IMR-90 (cell line): ENCODE measurements at regions not wholly inside any gene's neighbourhood (a gene's known extent, or its start where the extent isn't known, plus 50 kb on each side); places are given as distances from the start of the nearest gene placed in this dataset.

ENCODE experiments used
- ATAC-seq: fragments of 200-7000 bp; cut with Tn5 transposase; 2 replicates; pipeline ENCODE4 v1.9.1; 2020; ENCODE audit warnings: low read depth, mild to moderate bottlenecking, moderate library complexity
- BruUV-seq: library from RNA; stranded (reverse); fragments of 400-500 nt; replicated peaks from 2 replicates; lab custom pipeline; 2021; lab: Mats Ljungman, UMichigan
- CTCF ChIA-PET: fragments of 300-600 bp; formaldehyde crosslinking; extraction: SDS; loops from one replicate; lab custom pipeline; 2021; ENCODE audit warnings: antibody characterized with exemption; lab: Yijun Ruan, JAX
- POLR2A ChIA-PET: fragments of 300-600 bp; sonication (Branson Sonifier 250); formaldehyde crosslinking; loops from one replicate; lab custom pipeline; 2022; ENCODE audit warnings: antibody characterized with exemption; ENCODE audit not compliant: unreplicated experiment; lab: Charles Lee
- DNase-seq: peaks from one replicate; pipeline ENCODE4 v3.0.0; 2013
- H2AFZ ChIP-seq: replicated peaks from 2 replicates; pipeline ENCODE3; 2013; ENCODE audit warnings: low read length, mild to moderate bottlenecking; ENCODE audit not compliant: poor library complexity
- H2AK5ac ChIP-seq: 2 replicates; pipeline ENCODE4 v1.6.1; 2013; ENCODE audit warnings: low read depth, low read length, inconsistent platforms
- H2AK9ac ChIP-seq: replicated peaks from 2 replicates; pipeline ENCODE3; 2013; ENCODE audit warnings: mild to moderate bottlenecking, low read depth, low read length, moderate library complexity; ENCODE audit not compliant: poor library complexity
- H2BK120ac ChIP-seq: 2 replicates; pipeline ENCODE4 v1.6.1; 2013; ENCODE audit warnings: low read depth, low read length, inconsistent platforms
- H2BK15ac ChIP-seq: 3 replicates; pipeline ENCODE4 v1.6.1; 2013; ENCODE audit warnings: low read depth, low read length, inconsistent platforms
- H2BK20ac ChIP-seq: 2 replicates; pipeline ENCODE4 v1.6.1; 2013; ENCODE audit warnings: low read depth, mild to moderate bottlenecking, inconsistent platforms, low read length, moderate library complexity
- H2BK5ac ChIP-seq: 2 replicates; pipeline ENCODE4 v1.6.1; 2013; ENCODE audit warnings: mild to moderate bottlenecking, low read depth, low read length, inconsistent platforms; ENCODE audit not compliant: poor library complexity, severe bottlenecking
- H3K14ac ChIP-seq: replicated peaks from 2 replicates; pipeline ENCODE4 v1.6.1; 2013; ENCODE audit warnings: low read depth, low read length, inconsistent platforms
- H3K18ac ChIP-seq: 2 replicates; pipeline ENCODE4 v1.6.1; 2013; ENCODE audit warnings: low read depth, low read length, control low read depth
- H3K23ac ChIP-seq: 2 replicates; pipeline ENCODE4 v1.6.1; 2013; ENCODE audit warnings: low read depth, low read length, inconsistent platforms
- H3K27ac ChIP-seq: 2 replicates; pipeline ENCODE4 v1.5.1; 2013; ENCODE audit warnings: mild to moderate bottlenecking, control low read depth, low read length; ENCODE audit not compliant: insufficient read depth
- H3K27me3 ChIP-seq: 2 replicates; pipeline ENCODE4 v1.6.1; 2013; ENCODE audit warnings: low read length; ENCODE audit not compliant: control insufficient read depth, insufficient read depth
- H3K36me3 ChIP-seq: 2 replicates; pipeline ENCODE4 v1.6.1; 2013; ENCODE audit warnings: low read length, mixed read lengths; ENCODE audit not compliant: control insufficient read depth, insufficient read depth
- H3K4ac ChIP-seq: 2 replicates; pipeline ENCODE4 v1.6.1; 2013; ENCODE audit warnings: low read depth, low read length, inconsistent platforms
- H3K4me1 ChIP-seq: 2 replicates; pipeline ENCODE4 v1.6.1; 2013; ENCODE audit warnings: low read length, mixed read lengths; ENCODE audit not compliant: control insufficient read depth, insufficient read depth
- H3K4me2 ChIP-seq: 2 replicates; pipeline ENCODE4 v1.6.1; 2013; ENCODE audit warnings: low read depth, mild to moderate bottlenecking, control low read depth, low read length, moderate library complexity
- H3K4me3 ChIP-seq: 2 replicates; pipeline ENCODE4 v1.5.1; 2013; ENCODE audit warnings: low read depth, mild to moderate bottlenecking, control low read depth, low read length, moderate library complexity; ENCODE audit not compliant: insufficient read depth
- H3K56ac ChIP-seq: 2 replicates; pipeline ENCODE4 v1.6.1; 2013; ENCODE audit warnings: low read length, inconsistent platforms; ENCODE audit not compliant: insufficient read depth; ENCODE audit errors: extremely low read depth
- H3K79me1 ChIP-seq, 2 experiments: 2 replicates each; pipeline ENCODE4 v1.6.1; 2013; ENCODE audit warnings: low read length in 2 of 2, inconsistent platforms in 1 of 2, low read depth in 1 of 2
- H3K9ac ChIP-seq: 2 replicates; pipeline ENCODE4 v1.6.1; 2013; ENCODE audit warnings: low read depth, low read length, control low read depth
- H3K9me1 ChIP-seq: 2 replicates; pipeline ENCODE4 v1.6.1; 2013; ENCODE audit warnings: low read length, inconsistent platforms; ENCODE audit not compliant: insufficient read depth
- H3K9me3 ChIP-seq: 2 replicates; pipeline ENCODE4 v1.6.1; 2013; ENCODE audit warnings: low read length; ENCODE audit not compliant: control insufficient read depth, insufficient read depth
- H4K20me1 ChIP-seq: 2 replicates; pipeline ENCODE4 v1.6.1; 2013; ENCODE audit warnings: low read length, inconsistent platforms; ENCODE audit not compliant: insufficient read depth
- H4K5ac ChIP-seq: 2 replicates; pipeline ENCODE4 v1.6.1; 2013; ENCODE audit warnings: mild to moderate bottlenecking, low read depth, low read length, control low read depth
- H4K8ac ChIP-seq, 2 experiments: 2 replicates each; pipeline ENCODE4 v1.6.1; 2013; ENCODE audit warnings: low read depth in 2 of 2, low read length in 2 of 2, control low read depth in 1 of 2, inconsistent platforms in 1 of 2
- H4K91ac ChIP-seq: 2 replicates; pipeline ENCODE4 v1.6.1; 2013; ENCODE audit warnings: low read depth, low read length, inconsistent platforms; ENCODE audit not compliant: insufficient read depth
- BHLHE40 ChIP-seq: fragments of 150-350 bp; IDR thresholded peaks from 2 replicates; pipeline ENCODE4 v1.6.1; 2016; ENCODE audit warnings: mild to moderate bottlenecking, low read depth, low read length
- CEBPB ChIP-seq: IDR thresholded peaks from 2 replicates; pipeline ENCODE4 v1.6.1; 2012; ENCODE audit warnings: low read depth, low read length, improper control_type of control experiment
- CHD1 ChIP-seq: IDR thresholded peaks from 2 replicates; pipeline ENCODE4 v1.6.1; 2012; ENCODE audit warnings: low read depth, low read length, improper control_type of control experiment
- CTCF ChIP-seq: conservative IDR thresholded peaks from 2 replicates; pipeline ENCODE4 v1.5.1; 2012; ENCODE audit warnings: mild to moderate bottlenecking, low read depth, low read length, improper control_type of control experiment
- FOS ChIP-seq: fragments of 150-350 bp; IDR thresholded peaks from 2 replicates; pipeline ENCODE4 v1.6.1; 2016; ENCODE audit warnings: low read depth, low read length
- MAFK ChIP-seq: IDR thresholded peaks from 2 replicates; pipeline ENCODE4 v1.6.1; 2012; ENCODE audit warnings: low read depth, low read length, improper control_type of control experiment
- MAZ ChIP-seq: IDR thresholded peaks from 2 replicates; pipeline ENCODE4 v1.6.1; 2012; ENCODE audit warnings: low read depth, mild to moderate bottlenecking, low read length, improper control_type of control experiment, moderate library complexity, borderline replicate concordance
- MXI1 ChIP-seq: IDR thresholded peaks from 2 replicates; pipeline ENCODE4 v1.6.1; 2012; ENCODE audit warnings: low read depth, mild to moderate bottlenecking, low read length, moderate library complexity, borderline replicate concordance
- NFE2L2 ChIP-seq: fragments of 150-350 bp; IDR thresholded peaks from 2 replicates; pipeline ENCODE4 v1.6.1; 2016; ENCODE audit warnings: low read depth, mild to moderate bottlenecking, low read length
- POLR2A ChIP-seq: IDR thresholded peaks from 2 replicates; pipeline ENCODE4 v1.6.1; 2012; ENCODE audit warnings: mild to moderate bottlenecking, low read depth, low read length
- RAD21 ChIP-seq: IDR thresholded peaks from 2 replicates; pipeline ENCODE4 v1.6.1; 2012; ENCODE audit warnings: low read length, improper control_type of control experiment
- RCOR1 ChIP-seq: IDR thresholded peaks from 2 replicates; pipeline ENCODE4 v1.6.1; 2012; ENCODE audit warnings: mild to moderate bottlenecking, low read length, improper control_type of control experiment; ENCODE audit not compliant: insufficient replicate concordance
- RFX5 ChIP-seq: IDR thresholded peaks from 2 replicates; pipeline ENCODE4 v1.8.0; 2012; ENCODE audit warnings: low read depth, mild to moderate bottlenecking, low read length, moderate library complexity
- SMC3 ChIP-seq: fragments of 150-350 bp; IDR thresholded peaks from 2 replicates; pipeline ENCODE4 v1.6.1; 2016; ENCODE audit warnings: low read depth, mild to moderate bottlenecking, antibody characterized with exemption, low read length, moderate library complexity
- WGBS, 2 experiments: methylation state at CpG; one replicate each; pipeline versions ENCODE4 v1.1.5 to v1.1.7; 2013; ENCODE audit warnings: missing lambda C conversion rate in 2 of 2; ENCODE audit not compliant: insufficient read length in 1 of 2; ENCODE audit errors: extremely low coverage in 2 of 2; 5-methylcytosine and 5-hydroxymethylcytosine counted together
- dilution Hi-C: fragments of 300-500 bp; cut with HindIII; formaldehyde crosslinking; loops from one replicate; pipeline ENCODE4 v1.14.3; 2018; ENCODE audit warnings: low sequenced_read_pairs; ENCODE audit not compliant: unreplicated experiment
- in situ Hi-C: fragments of 300-500 bp; cut with MboI; formaldehyde crosslinking; loops from 3 replicates; pipeline ENCODE4 v1.14.3; 2019; ENCODE audit warnings: low sequenced_read_pairs, inconsistent platforms, mixed read lengths
- intact Hi-C: fragments of 100-400 bp; cut with micrococcal nuclease; formaldehyde crosslinking; loops from 2 replicates; pipeline ENCODE4 v1.10.0; 2022
- TF ChIP-seq, protein P1 (sequence below): fragments of 150-350 bp; IDR thresholded peaks from 2 replicates; pipeline ENCODE4 v1.6.1; 2017; ENCODE audit warnings: mild to moderate bottlenecking, antibody characterized with exemption, low read length, low read depth
- TF ChIP-seq, protein P2 (sequence below): fragments of 150-350 bp; IDR thresholded peaks from 2 replicates; pipeline ENCODE4 v1.6.1; 2016; ENCODE audit warnings: low read depth, mild to moderate bottlenecking, low read length, moderate library complexity, borderline replicate concordance

- Histone ChIP-seq H4K8ac (no peak overlapping the region), H2AFZ (no peak overlapping the region), H3K4me1 (no peaks in the 10 kb centered on the region), H4K91ac (no peak overlapping the region), H3K9me3 (peaks cover 23% of the 10 kb centered on the region), H3K27me3 (no peaks in the 10 kb centered on the region), H3K9me1 (no peaks in the 10 kb centered on the region), H3K4ac (no peak overlapping the region), H4K5ac (no peak overlapping the region), H3K27ac (no peak overlapping the region), H2AK5ac (no peak overlapping the region), H2AK9ac (no peak overlapping the region), H3K23ac (no peak overlapping the region), H3K14ac (no peak overlapping the region), H3K4me2 (no peak overlapping the region), H2BK20ac (no peak overlapping the region), H4K20me1 (no peaks in the 10 kb centered on the region), H2BK120ac (no peak overlapping the region), H3K79me1 (no peaks in the 10 kb centered on the region), H3K36me3 (no peaks in the 10 kb centered on the region), H3K18ac (no peak overlapping the region), H3K9ac (no peak overlapping the region), H2BK5ac (no peak overlapping the region), H2BK15ac (no peak overlapping the region), H3K56ac (no peak overlapping the region), H3K4me3 (no peak overlapping the region)
- dilution Hi-C loops = no loop called here
- CTCF ChIA-PET = no interaction called here
- no peak for TF ChIP-seq FOS
- TF ChIP-seq MXI1 = no peak
- no peak for TF ChIP-seq RAD21
- TF ChIP-seq CEBPB = no peak
- no peak for TF ChIP-seq BHLHE40
- TF ChIP-seq MAFK = no peak
- no peak for TF ChIP-seq RCOR1
- no peak for TF ChIP-seq CHD1
- TF ChIP-seq SMC3 = no peak
- TF ChIP-seq RFX5 = no peak
- TF ChIP-seq, protein P1, sequence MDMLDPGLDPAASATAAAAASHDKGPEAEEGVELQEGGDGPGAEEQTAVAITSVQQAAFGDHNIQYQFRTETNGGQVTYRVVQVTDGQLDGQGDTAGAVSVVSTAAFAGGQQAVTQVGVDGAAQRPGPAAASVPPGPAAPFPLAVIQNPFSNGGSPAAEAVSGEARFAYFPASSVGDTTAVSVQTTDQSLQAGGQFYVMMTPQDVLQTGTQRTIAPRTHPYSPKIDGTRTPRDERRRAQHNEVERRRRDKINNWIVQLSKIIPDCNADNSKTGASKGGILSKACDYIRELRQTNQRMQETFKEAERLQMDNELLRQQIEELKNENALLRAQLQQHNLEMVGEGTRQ = no peak
- TF ChIP-seq, protein P2, sequence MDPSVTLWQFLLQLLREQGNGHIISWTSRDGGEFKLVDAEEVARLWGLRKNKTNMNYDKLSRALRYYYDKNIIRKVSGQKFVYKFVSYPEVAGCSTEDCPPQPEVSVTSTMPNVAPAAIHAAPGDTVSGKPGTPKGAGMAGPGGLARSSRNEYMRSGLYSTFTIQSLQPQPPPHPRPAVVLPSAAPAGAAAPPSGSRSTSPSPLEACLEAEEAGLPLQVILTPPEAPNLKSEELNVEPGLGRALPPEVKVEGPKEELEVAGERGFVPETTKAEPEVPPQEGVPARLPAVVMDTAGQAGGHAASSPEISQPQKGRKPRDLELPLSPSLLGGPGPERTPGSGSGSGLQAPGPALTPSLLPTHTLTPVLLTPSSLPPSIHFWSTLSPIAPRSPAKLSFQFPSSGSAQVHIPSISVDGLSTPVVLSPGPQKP = no peak
- TF ChIP-seq POLR2A = no peak
- no peak for TF ChIP-seq CTCF
- no peak for TF ChIP-seq MAZ
- no peak for TF ChIP-seq NFE2L2
- intact Hi-C loops = no loop called here
- ATAC-seq = no peak
- WGBS, 2 experiments = 83% methylated on average over 1 of the region's 4 CpGs; no CpG with 5 or more reads in 1 of the 2 experiments
- DNase-seq = no peak
- in situ Hi-C loops = no loop called here
- no TSS peak for BruUV-seq
- POLR2A ChIA-PET = no interaction called here
Measured at GRCh38 chr14:106840991-106841390, 1314.6 kb downstream of the TMEM121 start.
